Ishikawa (cell line): ENCODE measurements at regions not wholly inside any gene's neighbourhood (a gene's known extent, or its start where the extent isn't known, plus 50 kb on each side); places are given as distances from the start of the nearest gene placed in this dataset.
A peak's percentile ranks its signal among the peaks of the same experiment; 100 is the strongest.

Experiments used
- CEBPB ChIP-seq: IDR thresholded peaks from 2 replicates; pipeline ENCODE4 v1.6.1; 2012
- EGR1 ChIP-seq: IDR thresholded peaks from 2 replicates; pipeline ENCODE4 v1.6.1; 2012
- EP300 ChIP-seq: IDR thresholded peaks from 2 replicates; pipeline ENCODE4 v1.6.1; 2012; ENCODE audit warnings: borderline replicate concordance
- FOXM1 ChIP-seq: IDR thresholded peaks from 2 replicates; pipeline ENCODE4 v1.6.1; 2012; ENCODE audit warnings: low read depth, borderline replicate concordance
- MAX ChIP-seq: IDR thresholded peaks from 2 replicates; pipeline ENCODE4 v1.6.1; 2012
- NFIC ChIP-seq: IDR thresholded peaks from 2 replicates; pipeline ENCODE4 v1.6.1; 2012
- REST ChIP-seq: IDR thresholded peaks from 2 replicates; pipeline ENCODE4 v1.6.1; 2012; ENCODE audit warnings: low read depth, mild to moderate bottlenecking
- TAF1 ChIP-seq: IDR thresholded peaks from 2 replicates; pipeline ENCODE4 v1.6.1; 2012; ENCODE audit warnings: low read depth, mild to moderate bottlenecking
- USF1 ChIP-seq: IDR thresholded peaks from 2 replicates; pipeline ENCODE4 v1.6.1; 2012
- YY1 ChIP-seq: IDR thresholded peaks from 2 replicates; pipeline ENCODE4 v1.6.1; 2012; ENCODE audit warnings: low read depth

GRCh38 chr10:121243609-121244241, 354.5 kb downstream of the FGFR2 start:
- TF ChIP-seq NFIC: peak; percentile 88
- no peak for TF ChIP-seq TAF1
- TF ChIP-seq MAX: no peak
- no peak for TF ChIP-seq CEBPB
- no peak for TF ChIP-seq EGR1
- no peak for TF ChIP-seq EP300
- TF ChIP-seq YY1: no peak
- no peak for TF ChIP-seq REST
- no peak for TF ChIP-seq USF1
- no peak for TF ChIP-seq FOXM1
